GM12872 (cell line): ENCODE measurements at regions not wholly inside any gene's neighbourhood (a gene's known extent, or its start where the extent isn't known, plus 50 kb on each side); places are given as distances from the start of the nearest gene placed in this dataset.

Experiments
- CTCF ChIP-seq: IDR thresholded peaks from 3 replicates; pipeline ENCODE4 v1.5.1; 2011; ENCODE audit warnings: low read depth, mild to moderate bottlenecking, low read length, moderate library complexity; ENCODE audit not compliant: insufficient read depth

DNA sequence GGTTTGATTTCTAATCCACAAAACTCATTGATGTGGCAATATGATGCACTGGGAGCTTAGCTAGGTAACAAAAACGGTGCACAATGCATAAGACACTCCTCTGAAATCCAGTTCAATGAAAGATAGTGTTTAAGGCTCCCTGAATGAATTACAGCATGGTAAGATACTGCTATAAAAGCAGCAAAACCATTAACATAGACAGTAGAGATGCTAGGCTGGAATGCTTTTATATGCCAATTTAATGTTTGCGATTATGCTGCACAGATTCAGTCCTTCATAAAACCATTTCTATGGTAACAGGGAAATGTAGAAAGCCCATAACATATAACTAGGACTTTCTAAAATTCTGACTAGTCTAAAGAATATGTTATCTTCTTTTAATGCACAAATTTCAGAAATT lies 180.8 kb upstream of the NUDT12 start:
- TF ChIP-seq CTCF: no peak

GRCh38 chr5:103741984-103742383 lies 179.4 kb upstream of the NUDT12 start:
- TF ChIP-seq CTCF: no peak

- no peak for TF ChIP-seq CTCF
Observed at GRCh38 chr5:103724271-103724670, 161.7 kb upstream of the NUDT12 start.

DNA sequence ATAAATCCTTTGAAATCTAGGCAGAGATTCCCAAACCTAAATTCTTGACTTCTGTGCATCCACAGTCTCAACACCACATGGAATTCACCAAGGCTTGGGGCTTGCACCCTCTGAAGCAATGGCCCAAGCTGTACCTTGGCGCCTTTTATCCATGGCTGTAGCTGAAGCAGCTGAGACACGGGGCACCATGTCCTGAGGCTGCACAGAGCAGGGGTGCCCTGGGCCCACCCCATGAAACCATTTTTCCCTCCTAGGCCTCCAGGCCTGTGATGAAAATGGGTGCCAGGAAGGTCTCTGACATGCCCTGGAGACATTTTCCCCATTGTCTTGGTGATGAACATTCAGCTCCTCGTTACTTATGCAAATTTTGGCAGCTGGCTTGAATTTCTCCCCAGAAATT lies 158.6 kb upstream of the NUDT12 start:
- TF ChIP-seq CTCF: no peak

DNA sequence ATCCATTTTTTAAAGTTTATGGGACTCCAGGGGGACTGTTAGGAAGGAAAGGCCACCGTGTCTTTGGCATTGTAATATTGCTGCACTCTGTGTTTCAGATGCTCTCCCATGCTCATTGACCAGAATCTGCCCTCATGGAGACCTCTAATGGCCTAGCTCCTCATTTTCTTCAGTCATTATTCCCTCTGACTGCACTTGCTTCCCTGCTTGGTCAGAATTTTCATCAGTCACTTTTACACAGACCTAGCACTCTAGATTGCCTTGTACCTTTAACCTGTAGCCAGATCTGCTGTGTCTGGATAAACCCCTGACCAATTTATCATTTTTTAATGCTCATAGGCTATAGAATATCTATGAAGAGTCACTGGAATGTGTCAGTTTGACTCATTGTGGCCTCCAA lies 155.5 kb upstream of the NUDT12 start:
- TF ChIP-seq CTCF: no peak

DNA sequence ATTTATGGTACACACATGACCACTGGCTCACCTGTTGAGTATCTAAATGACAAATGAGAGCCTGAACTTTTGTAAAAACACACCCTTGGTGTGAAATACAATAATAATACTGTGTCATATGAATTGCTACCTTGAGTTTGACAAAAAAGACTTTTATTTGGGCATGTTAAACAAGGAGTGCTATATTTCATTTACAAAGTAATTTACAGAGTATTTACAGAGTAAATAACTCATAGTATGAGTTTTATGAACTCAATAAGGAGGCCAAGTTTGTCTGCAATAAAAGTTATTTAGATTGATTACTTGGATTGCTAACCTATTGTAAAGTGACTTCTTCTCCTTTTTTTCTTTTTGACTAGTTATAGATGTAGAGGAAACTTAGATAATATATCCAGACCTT lies 146.0 kb upstream of the NUDT12 start:
- TF ChIP-seq CTCF: no peak

DNA sequence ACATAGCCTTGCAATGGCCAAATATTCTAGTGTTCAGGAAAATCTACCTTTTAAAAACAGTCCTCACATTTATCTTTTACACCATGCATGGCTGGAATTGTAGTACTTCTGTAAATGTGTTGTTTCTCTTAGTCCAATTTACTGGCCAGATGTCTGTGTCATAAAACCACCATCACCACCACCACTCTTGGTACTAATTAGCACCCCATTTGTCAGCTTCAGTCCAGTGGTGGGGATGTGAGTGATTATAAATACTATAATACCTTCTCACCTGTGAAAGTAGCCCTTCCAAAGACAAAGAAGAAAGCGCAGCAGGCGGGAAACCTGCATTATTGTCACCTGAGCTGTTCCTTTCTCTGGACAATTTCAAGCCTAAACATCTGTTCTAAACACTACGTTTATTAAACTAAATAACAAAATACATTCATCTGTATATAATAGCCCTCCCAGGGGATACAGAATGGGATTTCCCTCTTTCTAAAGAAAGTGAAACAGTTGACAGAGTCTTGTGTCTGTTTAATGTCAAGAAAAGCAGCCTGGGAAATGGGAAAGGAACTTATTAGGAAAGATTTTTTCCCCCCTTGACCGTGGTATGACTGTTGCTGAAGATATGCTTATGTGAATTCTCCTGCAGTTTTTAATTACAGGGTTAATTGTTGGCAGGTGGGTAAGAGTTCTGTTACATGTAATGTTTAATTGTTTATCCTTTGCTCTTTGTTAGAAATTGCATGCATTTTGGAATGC lies 144.5 kb upstream of the NUDT12 start:
- no peak for TF ChIP-seq CTCF
